ENCODE measurements at regions not wholly inside any gene's neighbourhood (a gene's known extent, or its start where the extent isn't known, plus 50 kb on each side); places are given as distances from the start of the nearest gene placed in this dataset.
A peak's percentile ranks its signal among the peaks of the same experiment; 100 is the strongest.

DNA sequence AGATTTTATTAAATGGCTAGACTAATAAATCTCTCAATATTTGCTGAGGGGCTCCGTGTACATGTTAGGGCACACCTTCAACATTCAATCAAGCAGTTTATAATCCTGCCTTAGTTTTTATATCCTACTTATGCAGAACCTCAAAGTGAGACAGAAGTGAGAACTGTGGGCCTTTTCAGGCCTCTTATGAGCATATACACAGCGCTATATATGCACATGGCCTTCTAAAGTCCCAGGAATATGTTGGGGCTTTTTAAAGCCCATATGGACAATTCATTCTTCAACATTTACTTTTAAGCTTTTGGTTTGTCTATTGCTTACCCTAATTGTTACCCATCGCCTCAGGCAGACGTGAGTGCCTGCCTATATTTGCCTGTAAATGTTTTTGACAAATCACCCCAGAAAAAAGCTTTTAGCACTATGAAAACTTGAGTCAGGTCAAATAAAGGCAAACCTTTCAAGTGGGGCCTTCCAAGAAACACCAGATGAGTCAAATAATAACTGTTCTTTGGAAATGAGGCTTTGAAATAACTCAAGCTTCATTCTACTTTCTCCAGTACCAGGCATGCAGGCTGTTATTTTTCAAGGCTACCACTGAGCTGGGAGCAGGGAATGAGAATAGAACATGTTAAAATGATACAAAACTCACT, 58.2 kb downstream of the ESM1 start:
- CTCF ChIA-PET: interaction anchor here (0.8 to 1.2 kb wide), 3 partner anchors 16 to 235 kb away, joined by 3 to 4 read pairs (median 3); no protein-coding TSS in a partner anchor
- no peaks in the 10 kb centered on the region for H3K9me3 ChIP-seq (ENCODE audit: control insufficient read depth in 2 of 3, low read length in 3 of 3)
- peaks cover 0 to 42% (median 20%) of the 10 kb centered on the region in 11 donors for H3K9me3 Mint-ChIP-seq
- no peaks in the 10 kb centered on the region for H3K36me3 ChIP-seq (ENCODE audit: control insufficient read depth in 2 of 3, insufficient read depth in 3 of 3, low read length in 3 of 3)
- H3K27me3 Mint-ChIP-seq: peaks cover 0 to 13% (median 0%) of the 10 kb centered on the region in 5 donors
- H3K27me3 ChIP-seq (ENCODE audit: control insufficient read depth in 2 of 2, insufficient read depth in 2 of 2, low read length in 2 of 2): no peaks in the 10 kb centered on the region
- H3K4me3 ChIP-seq (ENCODE audit: low read length): no peak overlapping the region
- POLR2A ChIA-PET: interaction anchor here (0.5 kb wide), 1 partner anchor 224 kb away, joined by 4 read pairs; no protein-coding TSS in a partner anchor
- peaks cover 0 to 13% (median 0%) of the 10 kb centered on the region in 7 donors for H3K4me1 Mint-ChIP-seq
- no peak for ATAC-seq
- peak overlapping the region in 1 of 9 donors; percentile 36 for H3K27ac Mint-ChIP-seq
- no peak overlapping the region for H3K4me3 Mint-ChIP-seq
- peaks cover 0 to 32% (median 15%) of the 10 kb centered on the region in 5 donors for H3K36me3 Mint-ChIP-seq
- DNase-seq: no peak
- no peaks in the 10 kb centered on the region for H3K4me1 ChIP-seq (ENCODE audit: control insufficient read depth in 2 of 2, insufficient read depth in 2 of 2, low read length in 2 of 2)
- intact Hi-C loops (cut with micrococcal nuclease): no loop called here
- H3K27ac ChIP-seq (ENCODE audit: low read depth, low read length): no peak overlapping the region

DNA sequence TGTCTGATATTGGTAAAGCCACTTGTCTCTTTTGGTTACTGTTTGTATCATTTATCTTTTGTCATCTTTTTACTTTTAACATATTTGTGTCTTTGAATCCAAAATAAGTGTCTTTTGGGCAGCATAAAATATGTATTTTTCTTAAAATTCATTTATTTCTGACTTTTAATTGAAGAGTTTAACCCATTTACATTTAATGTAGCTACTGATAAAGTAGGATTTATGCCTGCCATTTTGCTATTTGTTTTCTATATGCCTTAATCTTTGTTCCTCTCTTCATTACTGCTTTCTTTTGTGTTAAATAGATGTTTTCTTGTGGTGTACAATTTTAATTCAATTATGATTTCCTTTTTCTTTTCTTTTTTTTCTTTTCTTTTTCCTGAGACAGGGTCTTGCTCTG, 60.9 kb downstream of the ESM1 start:
- peak overlapping the region in 1 of 10 donors; percentile 8 for H3K4me3 Mint-ChIP-seq
- no peak overlapping the region for H3K4me3 ChIP-seq (ENCODE audit: low read length)
- H3K4me1 ChIP-seq (ENCODE audit: control insufficient read depth in 2 of 2, insufficient read depth in 2 of 2, low read length in 2 of 2): no peaks in the 10 kb centered on the region
- intact Hi-C loops (cut with micrococcal nuclease): no loop called here
- POLR2A ChIA-PET: no interaction called here
- ATAC-seq (no peak), DNase-seq (no peak)
- no peak overlapping the region for H3K27ac Mint-ChIP-seq
- no peaks in the 10 kb centered on the region for H3K36me3 ChIP-seq (ENCODE audit: control insufficient read depth in 2 of 3, insufficient read depth in 3 of 3, low read length in 3 of 3)
- peaks cover 0 to 41% (median 10%) of the 10 kb centered on the region in 5 donors for H3K27me3 Mint-ChIP-seq
- no peaks in the 10 kb centered on the region for H3K27me3 ChIP-seq (ENCODE audit: control insufficient read depth in 2 of 2, insufficient read depth in 2 of 2, low read length in 2 of 2)
- peaks cover 0 to 13% (median 0%) of the 10 kb centered on the region in 7 donors for H3K4me1 Mint-ChIP-seq
- H3K9me3 ChIP-seq (ENCODE audit: control insufficient read depth in 2 of 3, low read length in 3 of 3): no peaks in the 10 kb centered on the region
- peaks cover 0 to 49% (median 15%) of the 10 kb centered on the region in 5 donors for H3K36me3 Mint-ChIP-seq
- CTCF ChIA-PET: no interaction called here
- H3K27ac ChIP-seq (ENCODE audit: low read depth, low read length): no peak overlapping the region
- peaks cover 0 to 46% (median 24%) of the 10 kb centered on the region in 11 donors for H3K9me3 Mint-ChIP-seq

DNA sequence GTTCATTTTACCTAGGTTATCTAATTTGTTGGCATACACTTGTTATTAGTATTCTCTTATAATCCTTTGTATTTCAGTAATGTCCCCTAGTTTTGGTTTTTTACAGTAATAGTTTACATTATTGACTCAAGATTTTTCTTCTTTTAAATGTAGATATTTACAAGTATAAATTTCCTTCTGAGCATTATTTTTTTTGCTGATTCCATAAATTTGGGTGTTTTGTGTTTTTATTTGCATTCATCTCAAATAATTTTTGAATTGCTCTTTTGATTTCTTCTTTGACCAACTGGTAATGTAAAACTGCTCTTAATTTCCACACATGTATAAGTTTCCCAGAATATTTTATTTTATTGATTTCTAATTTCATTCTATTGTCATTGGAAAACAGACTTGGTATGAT, 68.1 kb downstream of the ESM1 start:
- H3K27ac Mint-ChIP-seq: no peak overlapping the region
- Histone ChIP-seq H3K27ac (ENCODE audit: low read depth, low read length) (no peak overlapping the region), H3K9me3 (ENCODE audit: control insufficient read depth in 2 of 3, low read length in 3 of 3) (no peaks in the 10 kb centered on the region), H3K27me3 (ENCODE audit: control insufficient read depth in 2 of 2, insufficient read depth in 2 of 2, low read length in 2 of 2) (no peaks in the 10 kb centered on the region), H3K4me3 (ENCODE audit: low read length) (no peak overlapping the region), H3K36me3 (ENCODE audit: control insufficient read depth in 2 of 3, insufficient read depth in 3 of 3, low read length in 3 of 3) (no peaks in the 10 kb centered on the region), H3K4me1 (ENCODE audit: control insufficient read depth in 2 of 2, insufficient read depth in 2 of 2, low read length in 2 of 2) (no peaks in the 10 kb centered on the region)
- H3K4me1 Mint-ChIP-seq: peaks cover 0 to 3% (median 0%) of the 10 kb centered on the region in 7 donors
- no peak for DNase-seq
- ATAC-seq: no peak
- H3K9me3 Mint-ChIP-seq: peaks cover 0 to 17% (median 2%) of the 10 kb centered on the region in 11 donors
- H3K36me3 Mint-ChIP-seq: peaks cover 0 to 22% (median 0%) of the 10 kb centered on the region in 5 donors
- H3K4me3 Mint-ChIP-seq: no peak overlapping the region
- CTCF ChIA-PET: interaction anchor here (0.7 kb wide), 1 partner anchor 55 kb away, joined by 3 read pairs; no protein-coding TSS in a partner anchor
- intact Hi-C loops (cut with micrococcal nuclease): no loop called here
- H3K27me3 Mint-ChIP-seq: peaks cover 5 to 81% (median 24%) of the 10 kb centered on the region in 5 donors
- POLR2A ChIA-PET: no interaction called here

DNA sequence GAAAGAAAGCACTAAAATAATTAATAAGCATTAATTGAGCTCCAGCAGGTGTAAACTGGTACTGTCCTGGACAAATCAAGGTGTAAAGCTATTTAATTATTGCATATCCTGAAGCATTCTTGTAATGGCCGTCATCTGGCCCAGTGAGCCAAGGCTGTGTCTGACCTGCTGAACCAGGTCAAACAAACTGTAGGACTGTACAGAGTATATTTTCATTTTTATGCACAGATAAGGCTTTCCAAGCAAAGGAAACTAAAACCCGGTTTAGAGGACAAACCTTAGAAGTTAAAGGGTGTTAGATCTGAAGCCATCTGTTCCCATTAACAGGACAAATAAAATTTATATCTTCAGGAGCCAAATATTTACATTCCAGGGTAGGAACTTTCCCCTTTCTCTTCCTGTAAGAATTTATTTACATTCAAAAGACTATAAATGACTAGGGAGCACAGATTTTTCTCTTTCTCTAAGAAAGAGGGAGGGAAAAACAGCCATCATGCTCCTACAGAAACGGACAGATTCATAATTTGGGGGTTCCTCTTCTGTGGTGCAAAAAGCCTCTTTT, 69.8 kb downstream of the ESM1 start:
- POLR2A ChIA-PET: no interaction called here
- H3K4me1 ChIP-seq (ENCODE audit: control insufficient read depth in 2 of 2, insufficient read depth in 2 of 2, low read length in 2 of 2): no peaks in the 10 kb centered on the region
- intact Hi-C loops (cut with micrococcal nuclease): no loop called here

DNA sequence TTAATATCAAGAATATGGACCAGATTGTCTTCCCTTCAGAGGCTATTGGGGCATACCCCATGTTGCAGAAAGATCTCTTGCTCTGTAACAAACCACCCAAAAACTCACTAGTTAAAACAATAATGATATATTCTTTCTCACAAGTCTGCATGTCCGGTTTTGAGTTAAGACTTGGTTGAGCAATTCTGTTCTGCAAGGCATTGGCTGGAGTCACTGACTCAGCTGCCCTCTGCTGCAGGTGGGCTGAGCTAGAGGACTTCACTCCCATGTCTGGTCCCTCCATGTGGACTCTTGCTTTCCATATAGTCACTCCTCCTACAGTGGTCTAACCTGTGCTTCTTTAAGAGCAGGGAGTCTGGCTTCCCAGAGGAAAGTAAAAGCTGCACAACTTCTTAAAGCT, 73.4 kb downstream of the ESM1 start:
- POLR2A ChIA-PET: no interaction called here
- intact Hi-C loops (cut with micrococcal nuclease): no loop called here

More for the DNA sequence above, 69.8 kb downstream of the ESM1 start:
- peaks cover 0 to 8% (median 0%) of the 10 kb centered on the region in 5 donors for H3K36me3 Mint-ChIP-seq
- no peak overlapping the region for H3K4me3 ChIP-seq (ENCODE audit: low read length)
- no peaks in the 10 kb centered on the region for H3K36me3 ChIP-seq (ENCODE audit: control insufficient read depth in 2 of 3, insufficient read depth in 3 of 3, low read length in 3 of 3)
- H3K4me1 Mint-ChIP-seq: peaks cover 0 to 3% (median 0%) of the 10 kb centered on the region in 7 donors
- H3K4me3 Mint-ChIP-seq: no peak overlapping the region
- peaks cover 5 to 71% (median 14%) of the 10 kb centered on the region in 5 donors for H3K27me3 Mint-ChIP-seq
- DNase-seq (no peak), ATAC-seq (no peak)
- CTCF ChIA-PET: interaction anchor here (0.6 to 1.5 kb wide), 3 partner anchors 9 to 493 kb away, joined by 3 to 4 read pairs (median 4); no protein-coding TSS in a partner anchor
- H3K27ac Mint-ChIP-seq: no peak overlapping the region
- no peak overlapping the region for H3K27ac ChIP-seq (ENCODE audit: low read depth, low read length)
- H3K9me3 Mint-ChIP-seq: peaks cover 0 to 10% (median 0%) of the 10 kb centered on the region in 11 donors
- no peaks in the 10 kb centered on the region for H3K9me3 ChIP-seq (ENCODE audit: control insufficient read depth in 2 of 3, low read length in 3 of 3)
- no peaks in the 10 kb centered on the region for H3K27me3 ChIP-seq (ENCODE audit: control insufficient read depth in 2 of 2, insufficient read depth in 2 of 2, low read length in 2 of 2)

DNA sequence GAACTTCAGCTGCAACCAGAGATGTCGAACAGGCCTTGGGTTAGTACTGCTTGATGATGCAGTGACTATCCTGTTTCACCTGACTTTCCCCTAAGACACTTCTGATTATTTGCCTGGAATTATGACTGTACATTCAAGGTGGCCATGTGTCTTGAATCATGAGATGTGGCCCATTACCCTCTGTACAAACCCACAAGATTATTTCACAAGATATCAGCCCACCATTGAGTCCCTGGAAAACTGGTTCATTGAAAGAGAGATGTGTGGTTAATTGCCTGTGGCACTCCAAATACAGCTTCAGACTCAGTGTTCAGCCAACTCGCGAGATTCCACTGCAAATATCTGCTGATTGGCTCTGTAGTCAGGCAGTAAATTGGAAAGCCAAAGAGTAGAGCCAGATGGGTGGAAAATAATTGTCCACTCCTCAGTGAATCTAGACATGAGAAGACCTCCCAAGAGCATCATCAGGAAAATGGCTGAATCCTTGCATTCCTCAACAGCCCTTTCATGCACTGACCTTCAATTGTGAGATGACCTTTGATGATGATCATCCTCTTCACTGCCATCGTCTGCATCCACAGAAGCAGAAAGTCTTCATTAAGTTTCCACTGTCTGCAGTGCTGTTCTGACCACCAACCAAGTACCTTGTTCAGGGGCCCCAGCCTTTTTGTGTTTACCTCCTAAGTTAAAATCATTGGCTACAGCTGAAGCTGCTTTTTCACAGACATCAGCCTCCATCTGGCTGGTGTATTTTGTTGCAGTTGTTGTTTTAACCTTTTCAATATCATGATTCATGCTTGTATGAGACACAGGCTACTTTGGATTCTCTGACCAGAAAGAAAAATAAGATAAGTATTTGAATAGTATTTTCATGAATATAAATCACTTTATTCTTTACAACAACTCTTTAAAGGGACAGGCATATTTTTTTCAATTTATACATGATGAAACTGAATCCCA, 75.2 kb downstream of the ESM1 start:
- no peak overlapping the region for H3K4me3 ChIP-seq (ENCODE audit: low read length)
- POLR2A ChIA-PET: no interaction called here
- H3K27me3 Mint-ChIP-seq: peaks cover 0 to 68% (median 6%) of the 10 kb centered on the region in 5 donors
- no peaks in the 10 kb centered on the region for H3K36me3 ChIP-seq (ENCODE audit: control insufficient read depth in 2 of 3, insufficient read depth in 3 of 3, low read length in 3 of 3)
- no peaks in the 10 kb centered on the region for H3K4me1 ChIP-seq (ENCODE audit: control insufficient read depth in 2 of 2, insufficient read depth in 2 of 2, low read length in 2 of 2)
- no peaks in the 10 kb centered on the region for H3K27me3 ChIP-seq (ENCODE audit: control insufficient read depth in 2 of 2, insufficient read depth in 2 of 2, low read length in 2 of 2)
- H3K27ac ChIP-seq (ENCODE audit: low read depth, low read length): no peak overlapping the region
- CTCF ChIA-PET: interaction anchor here (0.6 to 1.6 kb wide), 5 partner anchors 15 to 249 kb away, joined by 3 to 6 read pairs (median 3); partner anchors contain the start of gene GPX8
- H3K36me3 Mint-ChIP-seq: peaks cover 0 to 3% (median 0%) of the 10 kb centered on the region in 5 donors
- intact Hi-C loops (cut with micrococcal nuclease): loop anchor here in 1 of 2 donors (5.0 to 10.0 kb wide), 2 partner anchors 127 to 315 kb away; partner anchors contain the start of gene MCIDAS
- H3K9me3 Mint-ChIP-seq: no peaks in the 10 kb centered on the region
- no peak for DNase-seq
- no peak for ATAC-seq
- no peaks in the 10 kb centered on the region for H3K9me3 ChIP-seq (ENCODE audit: control insufficient read depth in 2 of 3, low read length in 3 of 3)
- H3K4me3 Mint-ChIP-seq: no peak overlapping the region
- H3K27ac Mint-ChIP-seq: no peak overlapping the region
- H3K4me1 Mint-ChIP-seq: peaks cover 0 to 30% (median 0%) of the 10 kb centered on the region in 7 donors

More for the DNA sequence above, 73.4 kb downstream of the ESM1 start:
- no peaks in the 10 kb centered on the region for H3K9me3 Mint-ChIP-seq
- no peak overlapping the region for H3K27ac Mint-ChIP-seq
- H3K4me1 Mint-ChIP-seq: peaks cover 0 to 24% (median 0%) of the 10 kb centered on the region in 7 donors
- peaks cover 0 to 4% (median 0%) of the 10 kb centered on the region in 5 donors for H3K36me3 Mint-ChIP-seq
- peaks cover 0 to 71% (median 6%) of the 10 kb centered on the region in 5 donors for H3K27me3 Mint-ChIP-seq
- Histone ChIP-seq H3K4me1 (ENCODE audit: control insufficient read depth in 2 of 2, insufficient read depth in 2 of 2, low read length in 2 of 2) (no peaks in the 10 kb centered on the region), H3K4me3 (ENCODE audit: low read length) (no peak overlapping the region), H3K27ac (ENCODE audit: low read depth, low read length) (no peak overlapping the region), H3K36me3 (ENCODE audit: control insufficient read depth in 2 of 3, insufficient read depth in 3 of 3, low read length in 3 of 3) (no peaks in the 10 kb centered on the region), H3K9me3 (ENCODE audit: control insufficient read depth in 2 of 3, low read length in 3 of 3) (no peaks in the 10 kb centered on the region), H3K27me3 (ENCODE audit: control insufficient read depth in 2 of 2, insufficient read depth in 2 of 2, low read length in 2 of 2) (no peaks in the 10 kb centered on the region)
- H3K4me3 Mint-ChIP-seq: no peak overlapping the region
- ATAC-seq (no peak), DNase-seq (no peak)
- CTCF ChIA-PET: interaction anchor here (1.6 kb wide), 1 partner anchor 248 kb away, joined by 6 read pairs; the partner anchor contains the start of gene GPX8
